HFF-Myc (cell line): ENCODE measurements at regions not wholly inside any gene's neighbourhood (a gene's known extent, or its start where the extent isn't known, plus 50 kb on each side); places are given as distances from the start of the nearest gene placed in this dataset.

Experiments used
- DNase-seq: peaks from one replicate; pipeline ENCODE4 v3.0.0-alpha.2; 2011; ENCODE audit warnings: low read depth; ENCODE audit errors: extremely low read depth
- H3K4me3 ChIP-seq: replicated peaks from 2 replicates; pipeline ENCODE4 v1.5.1; 2011; ENCODE audit warnings: low read depth, mild to moderate bottlenecking, control low read depth, low read length
- TF ChIP-seq, protein P1 (sequence below): IDR thresholded peaks from 2 replicates; pipeline ENCODE4 v1.5.1; 2012; ENCODE audit warnings: mild to moderate bottlenecking, low read depth, low read length, control low read depth; ENCODE audit errors: missing control alignments

DNA sequence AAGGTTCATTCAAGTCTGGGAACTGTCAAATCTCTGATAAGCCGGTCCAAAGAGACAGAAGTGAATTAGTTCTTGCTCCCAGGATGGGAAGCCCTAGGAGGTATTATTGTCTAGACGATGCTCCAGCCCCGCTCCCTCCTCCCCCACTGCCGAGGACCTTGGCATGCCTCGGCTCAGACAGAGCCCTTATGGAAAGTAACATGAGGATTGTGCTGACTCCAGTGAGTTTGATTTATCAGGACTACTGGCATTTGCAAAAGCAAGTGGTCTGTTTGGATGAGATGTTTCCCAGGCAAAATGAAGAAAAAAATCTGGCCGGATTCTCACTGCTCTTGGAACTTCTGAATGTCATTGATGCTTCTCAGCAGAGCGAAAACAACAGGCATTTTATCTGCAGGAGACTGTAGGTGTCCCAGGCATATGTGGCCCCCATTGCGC, 341.0 kb downstream of the ETS1 start:
- DNase-seq, result no peak
- no peak overlapping the region for H3K4me3 ChIP-seq

DNA sequence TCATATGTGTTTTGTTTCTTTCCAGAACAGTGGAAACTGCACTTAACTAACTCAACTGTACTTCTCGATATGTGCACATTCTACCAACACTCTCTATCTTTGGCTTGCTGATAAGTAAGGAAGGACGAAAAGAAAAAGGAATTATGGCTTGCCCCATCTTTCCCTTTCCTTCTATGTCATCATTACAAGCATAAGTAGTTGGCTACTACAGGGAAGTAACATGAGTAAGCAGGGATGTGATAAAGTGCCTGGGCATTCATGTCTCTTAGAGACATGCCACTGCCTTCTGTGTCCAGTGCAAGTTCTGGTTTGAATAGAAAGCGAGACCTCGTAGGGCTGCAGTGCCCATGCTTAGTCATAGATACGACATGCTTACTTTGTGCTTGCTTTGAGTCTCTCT, 342.5 kb downstream of the ETS1 start:
- TF ChIP-seq, protein P1, sequence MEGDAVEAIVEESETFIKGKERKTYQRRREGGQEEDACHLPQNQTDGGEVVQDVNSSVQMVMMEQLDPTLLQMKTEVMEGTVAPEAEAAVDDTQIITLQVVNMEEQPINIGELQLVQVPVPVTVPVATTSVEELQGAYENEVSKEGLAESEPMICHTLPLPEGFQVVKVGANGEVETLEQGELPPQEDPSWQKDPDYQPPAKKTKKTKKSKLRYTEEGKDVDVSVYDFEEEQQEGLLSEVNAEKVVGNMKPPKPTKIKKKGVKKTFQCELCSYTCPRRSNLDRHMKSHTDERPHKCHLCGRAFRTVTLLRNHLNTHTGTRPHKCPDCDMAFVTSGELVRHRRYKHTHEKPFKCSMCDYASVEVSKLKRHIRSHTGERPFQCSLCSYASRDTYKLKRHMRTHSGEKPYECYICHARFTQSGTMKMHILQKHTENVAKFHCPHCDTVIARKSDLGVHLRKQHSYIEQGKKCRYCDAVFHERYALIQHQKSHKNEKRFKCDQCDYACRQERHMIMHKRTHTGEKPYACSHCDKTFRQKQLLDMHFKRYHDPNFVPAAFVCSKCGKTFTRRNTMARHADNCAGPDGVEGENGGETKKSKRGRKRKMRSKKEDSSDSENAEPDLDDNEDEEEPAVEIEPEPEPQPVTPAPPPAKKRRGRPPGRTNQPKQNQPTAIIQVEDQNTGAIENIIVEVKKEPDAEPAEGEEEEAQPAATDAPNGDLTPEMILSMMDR, result no peak
- H3K4me3 ChIP-seq, result no peak overlapping the region
- DNase-seq, result no peak

More for the DNA sequence above, 341.0 kb downstream of the ETS1 start:
- TF ChIP-seq, protein P1, result no peak

DNA sequence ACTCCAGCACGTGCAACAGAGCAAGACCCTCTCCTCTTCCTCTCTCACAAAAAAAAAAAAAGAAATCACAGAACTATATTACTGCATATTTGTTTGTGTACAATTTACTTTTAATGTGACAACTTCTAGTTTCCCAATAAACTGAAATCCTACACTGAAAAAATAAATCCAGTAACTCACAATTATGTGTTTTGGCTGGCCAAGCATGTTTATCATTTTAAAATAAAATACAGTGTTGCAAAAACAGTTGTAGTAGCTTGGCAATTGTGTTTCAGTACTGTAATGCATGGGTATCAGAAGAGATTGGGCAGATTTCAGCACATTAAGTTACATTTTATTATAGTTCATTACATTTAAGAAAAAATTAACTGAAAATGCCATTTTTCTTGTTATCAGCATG, 344.9 kb downstream of the ETS1 start:
- no peak overlapping the region for H3K4me3 ChIP-seq
- DNase-seq, result no peak
- TF ChIP-seq, protein P1, result no peak

DNA sequence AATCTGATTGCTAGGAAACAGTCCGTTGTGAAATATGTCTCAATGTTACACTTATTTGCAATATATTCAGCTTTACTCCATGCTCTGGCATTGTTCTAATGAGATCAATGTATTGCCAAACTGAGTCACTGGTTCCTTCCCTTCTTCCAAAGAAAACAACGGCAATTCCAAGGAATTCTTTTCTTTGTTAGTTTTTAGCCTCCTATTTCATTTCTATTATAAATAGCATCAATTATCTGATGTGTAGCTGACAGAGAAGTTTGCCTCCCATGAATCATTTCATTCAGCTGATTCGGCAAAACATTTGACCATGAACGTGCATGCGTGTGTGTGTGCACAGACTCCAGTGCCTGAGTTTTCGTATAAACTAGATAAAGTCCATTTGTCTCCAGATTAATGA, 346.8 kb downstream of the ETS1 start:
- TF ChIP-seq, protein P1, result no peak
- DNase-seq, result no peak
- H3K4me3 ChIP-seq, result no peak overlapping the region

DNA sequence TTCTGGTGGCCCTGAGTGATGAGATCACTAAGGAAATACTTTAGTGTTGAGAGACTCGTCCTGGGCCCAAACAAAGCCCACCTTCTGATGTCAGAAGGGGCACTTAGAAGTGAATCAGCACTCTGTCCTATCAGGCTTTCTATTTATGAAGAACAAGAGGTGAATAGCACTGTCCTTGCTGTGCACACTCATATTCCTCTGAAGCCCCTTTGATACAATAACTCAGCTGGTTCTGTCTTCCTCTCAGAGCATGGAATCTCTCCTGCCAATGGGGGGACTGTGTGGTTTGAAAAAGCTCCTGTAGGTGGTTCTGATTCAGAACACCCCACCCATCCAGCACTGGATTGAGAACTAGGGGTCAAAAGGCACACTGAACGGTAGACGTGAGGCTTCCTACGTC, 348.1 kb downstream of the ETS1 start:
- TF ChIP-seq, protein P1, result no peak
- DNase-seq, result no peak
- H3K4me3 ChIP-seq, result no peak overlapping the region

DNA sequence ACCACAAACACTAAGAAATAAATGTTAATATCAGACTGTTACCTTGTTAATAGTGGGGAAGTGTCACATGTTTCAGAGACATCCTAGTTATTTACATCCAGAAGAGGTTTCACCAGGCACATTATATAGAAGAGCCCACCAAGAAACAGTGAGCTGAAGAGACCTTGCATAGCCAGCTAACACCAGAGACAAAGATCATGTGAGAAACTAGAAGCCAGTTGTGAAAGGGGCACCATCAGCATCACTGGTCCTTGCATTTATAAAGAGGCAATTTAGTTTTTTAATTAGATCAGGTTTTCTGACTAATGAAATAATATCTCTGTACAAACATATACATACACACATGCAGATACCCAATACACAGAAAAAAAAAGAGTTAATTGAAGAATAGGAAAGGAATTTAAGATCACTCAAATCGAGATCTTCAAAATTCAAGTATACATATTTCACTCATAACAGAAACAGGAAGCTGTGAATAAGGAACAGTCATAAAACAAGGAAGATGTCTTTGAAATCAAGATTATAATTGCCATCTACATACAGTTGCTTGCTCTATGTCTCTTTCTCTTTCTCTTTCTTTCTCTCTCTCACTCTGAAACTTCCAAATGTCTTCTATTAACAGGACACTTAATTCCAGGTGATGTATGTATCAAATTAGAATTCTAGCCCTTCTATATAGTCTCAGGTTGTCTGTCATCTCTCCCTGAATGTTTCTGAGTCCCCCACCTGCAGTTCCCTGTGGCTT, 348.7 kb downstream of the ETS1 start:
- no peak overlapping the region for H3K4me3 ChIP-seq
- no peak for DNase-seq
- TF ChIP-seq, protein P1, result no peak
